ENCODE measurements at regions not wholly inside any gene's neighbourhood (a gene's known extent, or its start where the extent isn't known, plus 50 kb on each side); places are given as distances from the start of the nearest gene placed in this dataset.

- TF ChIP-seq CTCF (IDR thresholded peaks at IDR 0.05; ENCODE audit: low read depth, low read length, poor library complexity, severe bottlenecking), result no peak
- TF ChIP-seq EZH2phosphoT487 (IDR thresholded peaks at IDR 0.05; ENCODE audit: borderline replicate concordance, low read length), result no peak
These were observed 94.5 kb upstream of the ID2 start for GRCh38 chr2:8587251-8587791.

Measured in DOHH2 (cell line).